ENCODE measurements at regions not wholly inside any gene's neighbourhood (a gene's known extent, or its start where the extent isn't known, plus 50 kb on each side); places are given as distances from the start of the nearest gene placed in this dataset.
A peak's percentile ranks its signal among the peaks of the same experiment; 100 is the strongest.
"Not testable (repeated sequence)": the region's sequence is repeated elsewhere in the genome, so short reads cannot be mapped to it uniquely, and the experiment has no call there.

DNA sequence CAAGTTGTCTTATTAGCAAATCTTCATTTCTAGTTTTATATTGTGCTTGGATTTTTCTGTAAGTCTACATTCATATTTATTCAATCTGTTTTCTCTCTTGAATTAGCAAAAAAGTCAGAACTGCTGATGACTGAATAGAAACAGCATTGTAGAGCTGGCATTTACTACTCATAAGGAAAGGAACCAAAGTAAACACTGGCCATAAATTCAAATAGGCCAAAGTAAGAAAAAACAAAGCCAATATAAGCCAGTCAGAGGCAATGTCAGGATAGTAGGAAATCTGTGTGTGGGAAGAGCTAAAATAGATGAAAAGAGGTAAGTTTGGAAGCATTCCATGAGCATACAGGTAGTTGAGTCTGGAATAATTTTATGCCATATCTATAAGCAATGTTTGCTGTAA, 307.2 kb upstream of the SLITRK3 start:
- Histone ChIP-seq H3K9ac (ENCODE audit: low read length) (no peak overlapping the region), H3K4me1 (ENCODE audit: insufficient read depth, low read length) (no peaks in the 10 kb centered on the region), H3K79me2 (ENCODE audit: low read length) (no peaks in the 10 kb centered on the region), H3K9me3 (ENCODE audit: low read length) (0 out of 2 replicates have a peak, but pooled peaks cover 4% of the 10 kb centered on the region), H3K9me2 (replicated peaks; ENCODE audit: low read length) (no peaks in the 10 kb centered on the region), H4K20me1 (ENCODE audit: low read length) (no peaks in the 10 kb centered on the region), H3K4me3 (ENCODE audit: low read length) (no peak overlapping the region), H3K36me3 (ENCODE audit: low read depth, low read length) (no peaks in the 10 kb centered on the region), H3K27ac (ENCODE audit: low read length) (no peak overlapping the region), H2AFZ (ENCODE audit: low read length) (no peak overlapping the region), H3K27me3 (ENCODE audit: low read length) (no peaks in the 10 kb centered on the region), H3K4me2 (ENCODE audit: low read length) (no peak overlapping the region), H3F3A (ENCODE audit: low read length, unreplicated experiment) (no peaks in the 10 kb centered on the region)
- TF ChIP-seq EZH2 (IDR thresholded peaks at IDR 0.05; ENCODE audit: low read length, unreplicated experiment) (no peak), EZH2phosphoT487 (IDR thresholded peaks at IDR 0.05; ENCODE audit: borderline replicate concordance, low read length) (no peak)
- TF ChIP-seq, protein P1, sequence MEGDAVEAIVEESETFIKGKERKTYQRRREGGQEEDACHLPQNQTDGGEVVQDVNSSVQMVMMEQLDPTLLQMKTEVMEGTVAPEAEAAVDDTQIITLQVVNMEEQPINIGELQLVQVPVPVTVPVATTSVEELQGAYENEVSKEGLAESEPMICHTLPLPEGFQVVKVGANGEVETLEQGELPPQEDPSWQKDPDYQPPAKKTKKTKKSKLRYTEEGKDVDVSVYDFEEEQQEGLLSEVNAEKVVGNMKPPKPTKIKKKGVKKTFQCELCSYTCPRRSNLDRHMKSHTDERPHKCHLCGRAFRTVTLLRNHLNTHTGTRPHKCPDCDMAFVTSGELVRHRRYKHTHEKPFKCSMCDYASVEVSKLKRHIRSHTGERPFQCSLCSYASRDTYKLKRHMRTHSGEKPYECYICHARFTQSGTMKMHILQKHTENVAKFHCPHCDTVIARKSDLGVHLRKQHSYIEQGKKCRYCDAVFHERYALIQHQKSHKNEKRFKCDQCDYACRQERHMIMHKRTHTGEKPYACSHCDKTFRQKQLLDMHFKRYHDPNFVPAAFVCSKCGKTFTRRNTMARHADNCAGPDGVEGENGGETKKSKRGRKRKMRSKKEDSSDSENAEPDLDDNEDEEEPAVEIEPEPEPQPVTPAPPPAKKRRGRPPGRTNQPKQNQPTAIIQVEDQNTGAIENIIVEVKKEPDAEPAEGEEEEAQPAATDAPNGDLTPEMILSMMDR (conservative IDR thresholded peaks at IDR 0.05; ENCODE audit: low read depth, low read length), result no peak
- no peak for ATAC-seq
- no peak for DNase-seq
- ChIA-PET POLR2A (ENCODE audit: unreplicated experiment) (no interaction called here), CTCF (no interaction called here)
- BruUV-seq (replicated peaks), result no TSS peak
- intact Hi-C loops (cut with micrococcal nuclease), result no loop called here

DNA sequence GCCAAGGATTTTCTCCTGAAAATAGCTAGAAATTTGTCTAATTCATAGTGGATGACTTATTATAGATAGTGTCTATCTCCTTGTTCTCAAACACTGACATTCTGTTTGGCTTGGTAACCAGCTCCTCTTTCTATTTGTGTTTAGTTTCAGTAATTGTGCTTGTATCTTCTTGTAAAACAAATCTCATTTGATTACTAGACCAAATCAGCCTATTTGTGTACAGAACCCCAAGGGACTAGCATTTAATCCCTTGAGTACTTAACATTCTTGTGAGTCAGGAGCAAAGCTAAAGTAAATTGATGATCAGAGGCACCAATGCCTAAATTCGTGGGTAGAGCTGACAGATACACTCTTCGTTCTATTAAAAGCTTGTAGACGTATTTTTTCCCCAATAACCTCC, 306.5 kb upstream of the SLITRK3 start:
- H3K79me2 ChIP-seq (ENCODE audit: low read length), result no peaks in the 10 kb centered on the region
- TF ChIP-seq, protein P1 (conservative IDR thresholded peaks at IDR 0.05; ENCODE audit: low read depth, low read length), result no peak
- TF ChIP-seq EZH2phosphoT487 (IDR thresholded peaks at IDR 0.05; ENCODE audit: borderline replicate concordance, low read length), result no peak
- no peak for TF ChIP-seq EZH2 (IDR thresholded peaks at IDR 0.05; ENCODE audit: low read length, unreplicated experiment)
- intact Hi-C loops (cut with micrococcal nuclease), result no loop called here
- no peaks in the 10 kb centered on the region for H3K27me3 ChIP-seq (ENCODE audit: low read length)
- no peak overlapping the region for H3K4me2 ChIP-seq (ENCODE audit: low read length)
- 0 out of 2 replicates have a peak, but pooled peaks cover 2% of the 10 kb centered on the region for H3K9me3 ChIP-seq (ENCODE audit: low read length)
- ATAC-seq, result no peak
- POLR2A ChIA-PET (ENCODE audit: unreplicated experiment), result no interaction called here
- CTCF ChIA-PET, result no interaction called here
- no peak overlapping the region for H2AFZ ChIP-seq (ENCODE audit: low read length)
- no peak for DNase-seq
- no peak overlapping the region for H3K9ac ChIP-seq (ENCODE audit: low read length)
- no peaks in the 10 kb centered on the region for H4K20me1 ChIP-seq (ENCODE audit: low read length)
- no peaks in the 10 kb centered on the region for H3K9me2 ChIP-seq (replicated peaks; ENCODE audit: low read length)
- H3K4me1 ChIP-seq (ENCODE audit: insufficient read depth, low read length), result no peaks in the 10 kb centered on the region
- no peak overlapping the region for H3K27ac ChIP-seq (ENCODE audit: low read length)
- no peaks in the 10 kb centered on the region for H3K36me3 ChIP-seq (ENCODE audit: low read depth, low read length)
- no peaks in the 10 kb centered on the region for H3F3A ChIP-seq (ENCODE audit: low read length, unreplicated experiment)
- no TSS peak for BruUV-seq (replicated peaks)
- no peak overlapping the region for H3K4me3 ChIP-seq (ENCODE audit: low read length)

DNA sequence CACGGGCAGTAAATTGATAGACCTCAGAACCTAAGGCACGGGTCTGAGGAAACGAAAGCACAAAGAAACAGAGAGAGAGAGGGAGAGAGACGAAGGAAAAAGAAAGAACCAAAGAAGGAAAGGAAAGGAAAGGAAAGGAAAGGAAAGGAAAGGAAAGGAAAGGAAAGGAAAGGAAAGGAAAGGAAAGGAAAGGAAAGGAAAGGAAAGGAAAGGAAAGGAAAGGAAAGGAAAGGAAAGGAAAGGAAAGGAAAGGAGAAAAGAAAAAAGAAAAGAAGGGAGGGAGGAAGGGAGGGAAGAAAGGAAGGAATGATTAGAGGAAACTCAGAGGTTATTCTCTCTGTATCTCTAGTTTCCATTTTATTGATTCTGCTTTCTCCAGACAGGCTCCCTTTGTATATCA, 302.6 kb upstream of the SLITRK3 start:
- H3K27me3 ChIP-seq (ENCODE audit: low read length); H3K4me3 ChIP-seq (ENCODE audit: low read length); H3K4me2 ChIP-seq (ENCODE audit: low read length); CTCF ChIA-PET; H3K27ac ChIP-seq (ENCODE audit: low read length); DNase-seq; BruUV-seq (replicated peaks); H3K79me2 ChIP-seq (ENCODE audit: low read length); ATAC-seq; H3K9me2 ChIP-seq (replicated peaks; ENCODE audit: low read length); H4K20me1 ChIP-seq (ENCODE audit: low read length); H3K9me3 ChIP-seq (ENCODE audit: low read length); POLR2A ChIA-PET (ENCODE audit: unreplicated experiment); H3K36me3 ChIP-seq (ENCODE audit: low read depth, low read length); H3K4me1 ChIP-seq (ENCODE audit: insufficient read depth, low read length); H3K9ac ChIP-seq (ENCODE audit: low read length); intact Hi-C loops (cut with micrococcal nuclease); H3F3A ChIP-seq (ENCODE audit: low read length, unreplicated experiment): not testable (repeated sequence)
- peak overlapping the region; percentile 46; the same call in 1 of the 2 replicates for H2AFZ ChIP-seq (ENCODE audit: low read length)

All from PC-3 (cell line).